Tibial nerve (tissue), 3 donors: ENCODE measurements at regions not wholly inside any gene's neighbourhood (a gene's known extent, or its start where the extent isn't known, plus 50 kb on each side); places are given as distances from the start of the nearest gene placed in this dataset.

Experiments used
- POLR2A ChIP-seq, 2 donors: fragments of 450-650 bp; IDR thresholded peaks; one replicate each; pipeline ENCODE4 v1.6.1; 2017; ENCODE audit warnings: antibody characterized with exemption in 2 of 2, mild to moderate bottlenecking in 2 of 2, moderate library complexity in 2 of 2
- TF ChIP-seq, protein P1 (sequence below), 5 experiments: fragments of 200-600 bp in 3 of 5; fragments of 450-650 bp in 2 of 5; sonication (generic) in 3 of 5; IDR thresholded peaks; one replicate each; pipeline ENCODE4 v1.5.1; 2016 to 2019; ENCODE audit warnings: antibody characterized with exemption in 5 of 5, mild to moderate bottlenecking in 3 of 5, moderate library complexity in 2 of 5

DNA sequence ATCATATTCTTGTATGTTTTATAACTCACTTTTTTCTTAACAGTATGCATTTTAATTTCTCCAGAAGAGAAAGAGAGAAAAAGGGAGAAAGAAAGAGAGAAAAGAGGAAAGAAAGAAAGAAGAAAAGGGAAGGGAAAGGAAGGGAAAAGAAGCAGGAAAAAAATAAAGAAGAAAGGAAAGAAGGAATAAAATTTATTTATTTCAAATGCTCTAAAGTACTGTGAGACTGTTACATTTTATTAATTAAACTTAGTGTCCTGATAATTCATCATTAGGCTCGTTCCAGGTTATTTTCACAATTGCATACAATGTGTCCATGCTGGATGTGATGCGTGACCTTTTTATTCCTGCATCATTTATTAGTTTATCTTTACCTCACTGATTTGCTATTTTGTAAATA, 1023.4 kb upstream of the KLHL29 start:
- TF ChIP-seq POLR2A (IDR thresholded peaks at IDR 0.05): no peak
- TF ChIP-seq, protein P1, sequence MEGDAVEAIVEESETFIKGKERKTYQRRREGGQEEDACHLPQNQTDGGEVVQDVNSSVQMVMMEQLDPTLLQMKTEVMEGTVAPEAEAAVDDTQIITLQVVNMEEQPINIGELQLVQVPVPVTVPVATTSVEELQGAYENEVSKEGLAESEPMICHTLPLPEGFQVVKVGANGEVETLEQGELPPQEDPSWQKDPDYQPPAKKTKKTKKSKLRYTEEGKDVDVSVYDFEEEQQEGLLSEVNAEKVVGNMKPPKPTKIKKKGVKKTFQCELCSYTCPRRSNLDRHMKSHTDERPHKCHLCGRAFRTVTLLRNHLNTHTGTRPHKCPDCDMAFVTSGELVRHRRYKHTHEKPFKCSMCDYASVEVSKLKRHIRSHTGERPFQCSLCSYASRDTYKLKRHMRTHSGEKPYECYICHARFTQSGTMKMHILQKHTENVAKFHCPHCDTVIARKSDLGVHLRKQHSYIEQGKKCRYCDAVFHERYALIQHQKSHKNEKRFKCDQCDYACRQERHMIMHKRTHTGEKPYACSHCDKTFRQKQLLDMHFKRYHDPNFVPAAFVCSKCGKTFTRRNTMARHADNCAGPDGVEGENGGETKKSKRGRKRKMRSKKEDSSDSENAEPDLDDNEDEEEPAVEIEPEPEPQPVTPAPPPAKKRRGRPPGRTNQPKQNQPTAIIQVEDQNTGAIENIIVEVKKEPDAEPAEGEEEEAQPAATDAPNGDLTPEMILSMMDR (IDR thresholded peaks at IDR 0.05): no peak
